ENCODE measurements at regions not wholly inside any gene's neighbourhood (a gene's known extent, or its start where the extent isn't known, plus 50 kb on each side); places are given as distances from the start of the nearest gene placed in this dataset.

DNA sequence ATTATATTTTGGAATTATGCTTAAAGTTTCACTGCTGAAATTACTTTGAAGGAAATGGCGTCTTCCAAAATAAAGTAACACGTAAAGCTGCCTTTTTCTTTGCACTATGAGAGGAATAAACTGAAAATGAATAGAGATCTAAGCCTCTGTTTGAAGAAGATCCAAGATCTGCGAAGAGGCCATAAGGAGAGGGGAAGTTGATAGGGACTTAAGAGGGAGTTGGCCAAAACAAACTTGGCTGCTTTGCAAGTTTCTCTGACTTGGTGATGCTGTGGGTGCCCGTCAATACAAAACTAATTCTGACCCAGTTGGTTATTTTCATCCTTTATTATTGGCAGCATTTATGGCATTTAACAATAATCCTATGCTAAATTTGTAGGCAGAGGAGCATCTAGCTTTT lies 190.2 kb upstream of the GBE1 start:
- FAIRE-seq (no peak), DNase-seq (ENCODE audit: insufficient read length, low spot score) (no peak)

DNA sequence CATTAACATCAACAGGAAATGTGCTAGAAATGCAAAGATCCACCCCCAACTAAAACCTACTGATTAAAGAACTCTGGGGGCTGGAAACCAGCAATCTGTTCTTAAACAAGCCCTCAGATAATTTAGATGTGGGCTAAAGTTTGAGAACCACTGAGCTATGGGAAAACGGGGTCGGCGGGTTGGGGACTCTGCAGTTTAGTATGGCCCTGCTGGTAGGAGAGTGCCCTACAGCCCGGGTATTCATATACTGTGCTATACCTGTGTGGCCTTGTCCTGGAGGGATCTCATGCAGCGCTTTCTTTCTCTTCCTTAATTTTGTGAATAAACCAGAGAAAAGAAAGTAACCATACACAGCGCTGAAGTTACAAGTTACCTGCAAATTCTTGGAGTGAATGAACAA lies 189.7 kb upstream of the GBE1 start:
- FAIRE-seq: no peak
- no peak for DNase-seq (ENCODE audit: insufficient read length, low spot score)

DNA sequence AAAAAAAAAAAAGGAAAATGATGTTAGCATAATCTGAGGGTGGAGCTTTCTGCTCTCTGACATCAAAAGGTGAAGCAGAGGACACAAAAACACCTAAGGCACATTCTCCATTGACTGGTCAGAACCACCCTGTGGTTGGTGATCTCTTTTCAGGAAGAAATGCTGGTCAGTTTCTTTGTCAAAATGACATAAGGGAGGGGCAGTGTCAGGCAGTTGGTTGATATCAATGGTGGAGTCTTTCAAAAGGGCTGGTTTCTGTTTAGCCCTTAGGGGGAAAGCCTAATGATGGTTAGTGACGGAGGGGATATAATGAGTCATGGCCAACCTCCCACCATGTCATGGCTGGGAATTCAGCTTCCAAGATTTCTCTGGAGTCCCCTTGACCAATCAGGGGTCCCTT lies 185.9 kb upstream of the GBE1 start:
- DNase-seq (ENCODE audit: insufficient read length, low spot score) (no peak), FAIRE-seq (no peak)

DNA sequence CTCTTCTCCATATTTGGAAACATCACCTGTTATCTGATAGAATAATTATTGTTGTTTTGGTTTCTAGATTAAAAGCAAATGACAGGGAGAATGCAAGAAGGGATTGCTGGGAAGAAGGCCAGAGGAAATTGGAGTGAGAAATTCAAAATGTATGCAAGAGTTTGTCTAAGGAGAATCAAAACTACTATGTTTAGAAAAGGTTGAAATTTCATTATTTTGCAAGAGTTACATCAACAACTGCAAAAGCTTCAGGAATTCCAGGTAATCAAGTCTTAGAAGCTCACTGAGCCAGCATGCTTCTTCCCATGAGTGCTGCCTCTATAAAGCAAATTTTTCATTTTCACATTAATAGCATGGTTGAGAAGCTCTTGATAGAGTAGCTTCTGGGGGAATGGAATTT lies 177.2 kb upstream of the GBE1 start:
- DNase-seq (ENCODE audit: insufficient read length, low spot score) (no peak), FAIRE-seq (no peak)

DNA sequence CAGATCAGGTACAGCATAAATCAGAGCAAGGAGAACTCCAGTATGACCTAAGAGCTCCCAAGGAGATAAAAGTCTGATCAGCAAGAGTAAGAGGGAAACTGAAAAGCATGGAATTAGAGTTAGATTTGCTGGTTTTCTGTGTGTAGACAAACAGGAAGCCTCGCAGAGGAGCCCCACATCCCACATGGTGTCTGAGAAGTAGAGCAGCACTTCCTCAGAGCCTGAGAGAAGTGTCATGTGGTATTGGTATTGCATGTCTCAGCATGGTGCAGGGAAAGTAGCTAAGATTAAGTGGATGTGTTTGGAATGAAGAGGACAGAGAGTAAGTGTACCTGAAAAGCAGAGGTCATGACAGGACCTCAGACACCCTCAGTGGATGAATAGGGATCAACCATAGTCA lies 175.4 kb upstream of the GBE1 start:
- FAIRE-seq (no peak), DNase-seq (ENCODE audit: insufficient read length, low spot score) (no peak)

DNA sequence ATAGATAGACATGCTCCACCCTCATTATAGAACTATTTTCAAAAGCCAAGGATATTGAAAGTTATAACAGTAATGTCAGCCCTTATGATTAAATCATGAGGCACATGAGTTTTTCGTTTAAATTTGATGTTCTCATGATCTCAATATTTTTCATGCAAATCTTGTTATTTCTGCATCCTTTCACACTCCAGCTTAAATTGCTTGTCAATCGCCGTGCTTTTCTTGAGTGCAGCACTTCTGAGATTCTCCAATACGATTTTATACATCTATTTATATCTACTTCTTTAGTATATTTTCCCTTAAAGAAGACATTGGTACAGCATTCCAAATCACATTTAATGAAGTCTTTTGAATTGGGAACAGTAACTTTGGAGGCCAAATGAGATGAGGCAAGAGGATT lies 171.2 kb upstream of the GBE1 start:
- FAIRE-seq: no peak

DNA sequence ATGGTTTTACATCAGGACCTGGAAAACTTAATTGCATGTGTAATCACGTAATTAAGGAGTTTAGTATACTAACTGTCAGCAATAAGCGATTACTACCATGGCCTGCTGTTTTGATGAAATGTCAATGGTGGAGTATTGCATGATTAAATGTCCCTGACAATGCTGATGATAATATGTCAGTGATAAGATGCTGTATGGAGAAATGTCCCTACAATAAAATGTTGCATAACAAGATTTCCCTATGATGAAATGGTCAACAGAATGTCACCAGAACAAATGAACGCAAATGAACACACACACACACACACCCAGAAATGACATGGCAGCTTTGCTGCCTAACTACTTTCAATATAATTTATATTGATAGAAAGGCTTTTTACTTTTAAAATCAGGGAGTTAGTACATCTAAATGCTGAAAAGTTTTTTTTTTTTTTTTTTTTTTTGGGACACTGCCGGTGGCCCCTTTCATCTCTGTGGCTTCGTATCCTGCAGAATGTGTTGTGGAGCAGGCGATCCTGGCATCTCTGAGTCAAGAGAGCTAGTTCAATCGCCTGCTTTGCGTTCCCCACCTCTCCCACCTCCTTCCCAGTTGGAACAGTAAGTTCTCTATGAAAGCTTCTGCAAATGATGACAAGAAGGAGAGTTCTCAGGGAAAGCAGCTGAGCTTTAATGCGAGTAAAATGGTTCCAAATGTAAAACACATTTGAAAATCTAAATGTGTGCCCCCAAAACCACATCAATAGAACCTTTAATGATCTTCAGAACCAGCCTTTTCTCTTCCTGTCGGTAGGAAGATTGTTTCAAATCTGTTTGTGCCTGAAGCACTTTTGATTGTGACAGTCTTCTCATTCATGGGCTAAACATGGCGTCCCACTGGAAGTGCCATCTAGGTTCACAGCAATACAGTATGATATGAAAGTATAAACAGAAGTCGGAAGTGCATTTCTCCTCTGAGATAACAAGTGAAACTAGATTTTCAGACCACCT lies 170.1 kb upstream of the GBE1 start:
- FAIRE-seq (no peak), DNase-seq (ENCODE audit: insufficient read length, low spot score) (no peak)

More for the DNA sequence above, 171.2 kb upstream of the GBE1 start:
- no peak for DNase-seq (ENCODE audit: insufficient read length, low spot score)

DNA sequence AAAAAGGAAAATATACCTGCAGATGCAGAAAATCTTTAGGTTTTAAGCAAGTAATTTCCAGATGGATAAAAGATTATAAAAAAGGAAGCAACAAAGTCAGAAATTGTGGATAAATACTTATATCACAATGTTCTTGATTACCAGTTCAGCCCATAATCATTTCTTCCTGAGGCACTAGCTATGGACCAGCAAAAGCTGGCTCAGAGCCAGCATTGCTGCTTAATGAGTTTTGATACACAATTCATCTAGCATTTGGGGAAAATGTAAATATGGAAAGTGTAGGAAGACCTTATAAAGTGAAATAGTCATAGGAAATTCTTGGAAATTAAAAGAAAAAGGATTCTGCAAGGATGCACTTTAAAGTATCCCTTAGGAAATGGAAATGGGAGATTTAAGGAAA lies 168.3 kb upstream of the GBE1 start:
- DNase-seq (ENCODE audit: insufficient read length, low spot score): no peak

DNA sequence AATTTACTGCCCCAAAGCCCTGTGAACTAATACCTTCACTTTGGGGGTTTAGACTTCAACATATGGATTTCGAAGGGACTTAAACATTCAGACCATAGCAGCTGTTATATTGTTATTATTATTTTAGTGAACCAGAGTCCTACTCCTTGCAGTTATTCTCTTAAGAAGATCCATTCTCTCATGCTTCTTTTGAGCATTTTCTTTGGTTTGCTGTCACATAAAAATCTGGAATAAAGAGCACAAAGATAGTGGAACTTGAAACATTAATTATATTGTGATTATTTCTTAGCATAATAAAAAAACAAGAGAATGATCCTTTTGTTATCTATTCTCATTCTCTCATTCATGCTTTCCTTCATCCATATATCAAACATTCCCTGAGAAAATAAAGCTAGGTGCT lies 166.4 kb upstream of the GBE1 start:
- DNase-seq (ENCODE audit: insufficient read length, low spot score): no peak
- FAIRE-seq: no peak

More for the DNA sequence above, 168.3 kb upstream of the GBE1 start:
- no peak for FAIRE-seq

DNA sequence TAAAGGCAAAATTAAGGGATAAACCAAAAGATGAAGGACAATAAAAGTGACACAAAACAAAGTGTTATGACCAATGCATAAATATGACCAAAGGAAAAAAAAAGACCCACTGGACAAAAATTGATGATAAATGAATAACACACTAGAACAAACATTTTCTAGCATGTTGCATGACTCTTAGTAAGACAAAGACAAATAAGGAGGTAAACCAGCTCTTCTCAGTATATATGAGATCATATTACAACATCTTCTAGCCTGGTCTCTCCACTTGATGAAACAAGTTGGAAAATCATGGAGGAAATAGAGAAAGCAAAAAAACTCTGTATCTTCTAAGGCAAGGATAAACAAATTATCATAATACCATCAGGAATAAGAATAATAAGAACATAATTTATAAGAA lies 163.9 kb upstream of the GBE1 start:
- FAIRE-seq: no peak
- DNase-seq (ENCODE audit: insufficient read length, low spot score): no peak

DNA sequence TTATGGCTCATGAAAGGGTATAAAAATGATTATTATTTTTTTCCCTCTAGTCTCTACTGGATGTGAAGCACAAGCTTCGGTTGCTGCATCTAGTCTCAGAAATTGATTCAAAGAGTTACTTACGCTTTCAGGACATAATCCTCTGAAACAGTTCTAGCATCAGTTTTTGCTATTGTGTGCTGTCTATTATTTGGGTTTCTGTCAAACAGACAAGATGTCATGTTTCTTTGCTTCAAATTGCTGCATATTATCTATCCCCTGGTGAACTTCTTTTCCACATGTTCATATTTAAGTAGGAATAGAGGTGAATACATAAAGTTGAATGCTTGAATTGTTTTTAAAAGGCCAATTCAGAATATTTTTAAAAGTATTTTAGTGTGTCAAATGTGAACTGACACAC lies 161.6 kb upstream of the GBE1 start:
- DNase-seq (ENCODE audit: insufficient read length, low spot score): no peak
- FAIRE-seq: no peak

DNA sequence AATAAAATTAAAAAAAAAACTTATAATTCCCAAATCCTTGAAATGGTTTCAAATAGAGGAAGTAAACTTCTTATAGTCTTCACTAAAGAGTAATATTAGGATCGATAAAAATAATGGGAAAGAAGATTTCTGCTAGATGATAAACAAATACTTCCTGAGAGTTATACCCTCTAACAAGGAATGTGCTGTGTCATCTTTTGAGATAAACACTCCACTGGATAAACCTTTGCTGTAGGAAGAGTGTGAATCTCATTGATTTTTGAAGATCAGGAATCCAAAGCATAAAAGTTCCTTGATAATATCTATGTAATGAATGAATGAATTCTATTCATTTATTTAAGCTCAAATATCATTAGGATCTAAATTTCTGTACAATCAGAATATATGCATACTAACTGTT lies 161.0 kb upstream of the GBE1 start:
- no peak for FAIRE-seq
- no peak for DNase-seq (ENCODE audit: insufficient read length, low spot score)

DNA sequence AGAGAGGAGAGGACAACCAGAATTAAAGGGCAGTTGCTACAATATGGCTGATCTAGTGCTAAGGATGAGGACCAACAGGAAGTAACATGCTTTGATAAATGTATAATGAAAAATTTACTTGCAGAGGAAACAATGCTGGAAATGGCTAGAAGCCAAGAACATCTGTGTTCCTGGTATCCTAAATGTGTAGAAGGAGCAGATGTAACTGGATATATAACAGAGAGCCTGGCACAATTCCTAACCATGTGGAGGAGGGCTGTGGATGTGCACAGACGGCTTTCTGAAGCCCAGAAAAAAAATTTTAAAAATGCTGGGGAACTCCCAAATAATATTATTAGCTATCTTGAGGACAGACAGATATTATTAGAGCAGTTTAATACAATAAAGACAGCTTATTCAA lies 159.4 kb upstream of the GBE1 start:
- no peak for FAIRE-seq
- DNase-seq (ENCODE audit: insufficient read length, low spot score): no peak

DNA sequence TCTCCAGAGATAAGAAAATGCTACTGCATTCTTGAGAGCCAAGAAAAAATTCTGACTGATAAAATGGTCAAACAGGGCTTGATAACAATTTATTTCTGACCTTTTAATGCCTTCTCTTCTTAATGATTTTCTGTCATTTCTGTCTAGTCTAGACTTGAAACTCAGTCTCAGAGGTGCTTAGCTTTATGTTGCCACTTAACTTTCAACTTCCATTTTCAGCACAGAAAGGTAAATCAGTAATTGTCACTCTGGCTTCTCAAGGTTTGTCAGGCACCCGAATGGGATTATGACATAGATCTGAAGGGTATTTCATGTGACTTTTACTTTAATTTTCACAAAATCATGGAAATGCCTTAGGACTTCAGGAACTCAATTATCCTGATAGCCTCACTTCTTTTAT lies 155.4 kb upstream of the GBE1 start:
- no peak for DNase-seq (ENCODE audit: insufficient read length, low spot score)
- no peak for FAIRE-seq

DNA sequence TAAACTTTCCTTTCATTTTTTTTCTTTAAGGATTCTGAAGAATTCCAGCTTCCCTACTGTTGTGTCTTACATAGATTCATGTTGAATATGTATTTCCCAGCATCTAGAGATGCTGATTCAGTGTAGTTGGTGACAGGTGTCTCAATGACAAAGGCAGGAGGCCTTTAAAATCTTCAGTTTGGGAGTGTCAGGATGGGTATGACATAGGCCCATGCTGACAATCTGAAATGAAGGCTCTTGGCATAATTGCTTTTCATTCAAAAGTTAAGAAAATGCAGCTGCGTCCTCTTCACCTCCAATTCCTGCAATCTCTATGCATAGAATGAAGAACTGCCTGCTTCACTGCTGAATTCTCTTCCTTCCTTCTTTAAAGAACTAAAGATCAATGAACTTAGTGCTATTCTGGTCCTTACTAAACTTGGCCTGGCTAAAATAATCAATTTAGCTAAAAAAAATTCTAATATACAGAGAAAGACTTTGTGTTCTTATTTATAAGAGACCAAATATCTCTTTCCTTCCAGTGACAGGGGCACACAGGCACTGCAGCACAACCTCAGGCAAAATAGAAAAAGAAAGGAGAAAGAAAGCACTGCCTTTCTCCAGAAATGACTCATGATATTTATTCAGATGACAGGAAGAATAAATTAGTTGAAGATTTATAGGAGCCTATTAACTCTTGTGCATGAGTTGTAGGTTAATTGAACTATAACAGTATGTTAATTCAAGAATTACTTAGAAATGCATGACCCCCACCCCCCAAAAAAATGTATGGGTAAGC lies 152.6 kb upstream of the GBE1 start:
- DNase-seq (ENCODE audit: insufficient read length, low spot score): no peak
- FAIRE-seq: no peak

DNA sequence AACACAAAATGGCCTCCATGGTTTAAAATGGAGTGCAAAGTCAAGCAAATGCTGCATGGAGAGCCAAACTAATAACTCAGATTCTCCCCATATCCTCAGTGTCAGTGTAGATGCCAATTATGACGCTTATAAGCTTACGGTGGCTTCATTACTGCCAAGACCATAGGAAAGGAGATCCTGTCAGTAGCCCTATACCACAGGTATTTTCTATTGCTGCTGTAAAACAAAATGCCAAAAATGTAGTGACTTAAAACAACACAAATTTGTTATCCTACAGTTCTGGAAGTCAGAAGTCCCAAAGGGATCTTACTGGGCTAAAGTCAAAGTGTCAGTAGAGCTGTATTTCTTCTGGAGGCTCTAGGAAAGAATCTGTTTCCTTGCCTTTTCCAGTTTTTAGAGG lies 149.8 kb upstream of the GBE1 start:
- DNase-seq (ENCODE audit: insufficient read length, low spot score) (no peak), FAIRE-seq (no peak)

DNA sequence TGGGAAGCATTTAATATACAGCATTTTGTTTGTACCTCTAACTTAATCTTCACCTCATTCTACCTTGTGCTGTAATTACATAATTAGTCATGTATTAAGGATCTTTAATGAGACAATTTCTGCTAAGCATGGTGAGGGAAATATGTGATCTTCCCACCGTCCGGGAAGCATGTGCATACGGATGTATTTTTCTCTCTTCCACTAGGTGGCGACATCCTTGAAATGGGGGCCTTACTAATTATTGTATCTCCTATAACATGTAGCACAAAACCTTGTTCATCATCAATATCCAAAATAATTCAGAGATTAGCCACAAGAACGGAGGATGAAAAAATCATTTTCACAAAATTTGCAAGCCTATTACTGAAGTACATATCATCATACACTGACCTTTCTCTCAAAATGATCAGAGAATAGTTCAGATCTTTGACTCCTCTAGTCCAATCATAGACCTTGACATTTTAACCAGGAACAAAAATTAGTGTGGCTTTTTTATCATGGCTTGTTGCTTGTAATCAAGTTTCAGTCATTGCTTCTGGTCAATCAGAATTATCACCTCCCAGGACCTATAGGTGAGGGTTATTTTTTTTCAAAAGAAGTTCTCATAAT lies 148.9 kb upstream of the GBE1 start:
- DNase-seq (ENCODE audit: insufficient read length, low spot score): peak; percentile 17
- no peak for FAIRE-seq

DNA sequence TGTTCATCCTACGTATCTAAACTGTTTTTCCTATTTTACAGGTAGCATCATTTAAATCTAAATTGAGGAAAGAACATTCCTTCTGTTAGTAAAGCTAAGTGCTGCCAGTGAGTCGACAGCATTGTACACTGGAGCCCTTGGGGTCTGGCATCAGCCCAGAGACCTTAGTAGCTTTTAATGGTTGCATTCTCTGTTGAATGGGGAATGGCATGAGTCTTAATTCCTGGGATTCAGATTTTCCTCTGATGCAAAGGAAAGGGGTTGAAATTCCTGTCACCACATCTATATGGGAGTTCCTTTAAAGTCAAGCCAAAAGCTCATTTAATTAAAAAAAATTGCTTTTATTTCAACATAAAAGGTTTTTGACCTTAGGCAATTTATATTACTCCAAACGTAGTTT lies 148.4 kb upstream of the GBE1 start:
- no peak for FAIRE-seq
- DNase-seq (ENCODE audit: insufficient read length, low spot score): no peak

DNA sequence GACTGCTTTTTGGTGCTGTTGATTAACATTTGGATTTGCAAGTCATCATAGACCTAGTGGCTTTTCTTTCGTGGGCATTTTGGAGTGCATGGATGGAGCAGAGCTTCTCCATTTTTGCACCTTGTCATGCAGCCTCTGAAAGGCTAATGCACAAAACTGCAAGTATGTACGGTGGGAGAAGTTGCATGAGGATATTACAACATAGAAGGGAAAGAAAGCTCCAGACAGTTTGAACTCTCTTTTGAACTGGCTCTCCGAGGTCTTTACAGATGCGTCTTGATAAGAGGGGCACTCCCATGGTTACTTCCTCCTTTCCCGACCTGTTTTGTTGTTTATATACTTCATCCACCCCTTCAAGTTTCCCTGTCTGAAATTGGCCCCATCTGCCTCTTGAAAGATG lies 147.1 kb upstream of the GBE1 start:
- no peak for FAIRE-seq
- no peak for DNase-seq (ENCODE audit: insufficient read length, low spot score)

DNA sequence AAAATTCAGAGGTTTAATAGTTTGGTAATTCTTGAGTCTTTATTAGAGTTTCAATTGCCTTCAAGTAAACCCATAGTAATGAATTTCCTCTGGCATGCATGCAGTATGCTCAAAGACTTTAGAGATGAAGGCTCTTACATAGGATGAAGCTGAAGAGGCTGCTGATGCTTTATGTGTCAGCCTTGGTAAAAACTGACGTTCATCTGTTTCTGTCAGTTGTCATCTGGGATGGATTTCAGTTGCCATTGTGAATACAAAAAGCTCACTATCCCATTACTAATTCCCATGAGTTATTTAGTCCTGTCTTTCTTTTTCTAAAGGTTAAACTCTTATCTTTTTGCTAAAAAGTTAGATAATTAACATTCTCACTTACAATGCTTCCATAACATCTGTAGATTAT lies 136.9 kb upstream of the GBE1 start:
- FAIRE-seq (no peak), DNase-seq (ENCODE audit: insufficient read length, low spot score) (no peak)

DNA sequence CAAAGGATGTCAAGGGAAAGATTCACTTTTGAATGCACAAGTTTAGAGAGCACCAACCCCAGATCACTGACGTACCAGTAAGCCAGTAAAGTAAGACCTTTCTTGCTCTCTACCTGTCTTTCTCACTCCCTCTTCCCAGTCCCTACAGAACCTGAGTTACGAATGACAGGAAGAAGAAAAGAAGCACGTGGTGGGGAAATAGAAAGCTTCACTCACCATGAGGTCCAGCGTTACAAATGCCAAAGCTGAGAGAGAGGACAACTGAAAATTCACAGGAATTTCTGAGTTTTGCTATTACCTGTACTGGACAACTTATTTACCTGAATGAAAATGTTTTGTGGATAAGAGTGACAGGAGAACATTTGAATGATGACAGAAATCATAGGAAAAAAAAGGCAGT lies 133.2 kb upstream of the GBE1 start:
- DNase-seq (ENCODE audit: insufficient read length, low spot score) (no peak), FAIRE-seq (no peak)
